Stimulated activated CD4-positive, alpha-beta T cell treated with anti-CD3 and anti-CD28 coated beads, Interleukin-2, amount 100 ng/mL, for 24 hours (primary cell): ENCODE measurements at regions not wholly inside any gene's neighbourhood (a gene's known extent, or its start where the extent isn't known, plus 50 kb on each side); places are given as distances from the start of the nearest gene placed in this dataset.

ENCODE experiments used
- DNase-seq, 2 donors: peaks; one replicate each; pipeline ENCODE4 v3.0.0-alpha.2; 2020

GRCh38 chr18:47593744-47594472 lies 336.6 kb downstream of the SMAD2 start:
- DNase-seq, result no peak

DNA sequence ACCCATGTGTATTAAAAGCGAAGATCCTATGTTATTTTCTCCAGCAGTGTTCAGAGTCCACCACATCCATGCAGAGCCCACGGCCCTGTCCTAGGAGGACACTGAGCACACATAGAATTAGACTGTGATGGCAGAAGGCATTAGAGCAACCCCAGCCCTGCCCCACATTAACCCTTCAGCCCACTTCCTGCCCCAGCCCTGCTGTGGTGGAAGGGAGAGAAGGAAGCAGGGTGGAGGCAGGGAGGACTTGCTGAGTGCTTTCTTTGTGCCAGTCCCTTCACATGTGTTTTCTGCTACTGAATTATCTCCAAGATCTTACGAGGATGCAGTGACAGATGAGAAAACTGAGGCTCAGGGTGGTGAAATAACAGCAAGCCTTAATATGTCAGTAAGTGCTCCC lies 339.0 kb downstream of the SMAD2 start:
- DNase-seq, result no peak

DNA sequence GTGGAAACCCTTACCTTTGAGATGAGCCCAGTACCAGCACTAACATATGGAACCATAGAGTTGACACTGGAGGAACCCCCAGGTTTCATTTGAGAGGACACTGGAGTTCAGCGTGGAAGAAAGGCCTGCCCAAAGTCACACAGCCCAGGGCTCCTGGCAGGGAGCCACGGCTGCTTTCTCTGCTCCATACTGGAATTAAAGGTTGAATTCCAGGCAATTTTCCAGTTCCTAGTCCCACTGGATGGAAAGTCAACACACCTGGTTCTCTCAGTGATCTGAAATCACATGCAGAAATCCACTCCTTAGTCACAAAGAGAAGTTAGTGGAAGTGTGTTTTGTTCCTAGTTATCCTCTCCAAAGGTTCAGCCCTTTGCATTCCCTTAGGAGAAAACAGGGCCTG lies 336.1 kb upstream of the SKOR2 start:
- DNase-seq, result no peak

DNA sequence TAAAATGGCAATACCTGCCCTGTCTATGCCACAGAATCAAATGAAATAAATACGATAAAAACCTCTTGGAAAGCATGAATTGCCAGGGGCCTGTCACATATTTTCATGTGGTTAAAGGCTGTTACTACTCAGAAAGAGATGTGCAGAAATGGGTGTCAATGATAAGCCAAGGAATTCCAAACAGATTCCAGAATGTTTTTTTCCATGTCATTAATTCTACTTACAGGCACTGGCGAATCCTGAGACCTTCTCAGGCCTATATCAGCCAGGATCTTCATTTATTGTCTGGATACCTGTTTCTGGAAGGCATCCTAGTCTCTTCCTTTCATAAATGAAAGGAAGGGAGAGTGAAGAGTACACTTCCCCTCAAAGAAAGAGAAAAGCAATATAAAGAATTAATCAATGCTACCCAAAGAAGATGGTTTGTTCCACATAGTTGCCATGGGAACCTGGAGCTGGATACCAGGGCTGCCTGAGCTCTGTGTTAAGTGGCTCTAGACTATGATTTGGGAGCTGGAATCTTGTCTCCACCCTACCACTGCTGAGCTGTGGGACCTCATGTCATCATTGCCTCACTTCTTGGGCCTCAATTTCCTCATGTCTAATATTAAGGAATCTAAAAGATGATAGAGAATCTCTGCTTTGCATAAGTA lies 335.1 kb upstream of the SKOR2 start:
- no peak for DNase-seq

DNA sequence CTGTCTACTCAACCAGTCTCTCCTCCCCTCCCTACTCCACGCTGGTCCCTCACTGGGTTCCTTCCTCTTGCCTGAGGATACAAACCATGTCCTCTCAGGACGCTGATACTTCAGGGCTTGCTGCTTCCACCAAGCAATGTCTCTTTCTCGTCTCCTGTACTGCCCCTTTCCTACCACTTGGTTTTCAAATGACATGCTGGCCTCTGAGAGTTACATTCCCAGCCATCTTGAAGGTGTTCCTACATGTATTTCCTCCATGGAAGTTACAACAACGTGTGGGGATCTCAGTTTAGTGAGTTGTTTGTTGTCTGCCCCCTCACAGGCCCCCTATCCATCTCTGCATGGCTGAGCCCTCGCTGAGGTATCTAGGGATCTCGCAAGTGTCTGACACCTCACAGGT lies 334.5 kb upstream of the SKOR2 start:
- DNase-seq, result no peak

DNA sequence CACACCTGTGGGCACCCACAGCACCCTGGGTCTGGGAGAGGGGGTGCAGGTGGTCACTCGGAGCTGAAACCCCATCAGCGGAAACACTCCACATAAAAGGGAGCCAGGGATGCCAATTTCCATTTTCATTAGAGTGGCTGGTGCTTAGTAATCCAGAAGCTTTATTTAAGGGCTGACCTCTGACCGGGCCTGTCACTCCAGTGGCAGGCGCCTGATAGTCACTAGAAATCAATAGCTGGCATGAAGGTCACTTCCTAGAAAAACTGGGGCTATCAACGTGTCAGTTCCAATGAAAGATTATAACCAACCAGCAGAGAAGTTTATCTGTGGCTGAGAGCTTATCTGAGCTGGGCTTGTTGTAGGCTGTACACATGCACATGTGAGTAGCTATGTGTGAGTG lies 333.7 kb upstream of the SKOR2 start:
- DNase-seq, result no peak

GRCh38 chr18:47582093-47582492 lies 330.6 kb upstream of the SKOR2 start:
- no peak for DNase-seq

- no peak for DNase-seq
Observed at GRCh38 chr18:47577520-47577919, 326.1 kb upstream of the SKOR2 start.

- no peak for DNase-seq
Observed at GRCh38 chr18:47574966-47575365, 323.5 kb upstream of the SKOR2 start.

- DNase-seq, result no peak
Observed at GRCh38 chr18:47571957-47572356, 320.5 kb upstream of the SKOR2 start.

- no peak for DNase-seq
Observed at GRCh38 chr18:47566809-47567208, 315.3 kb upstream of the SKOR2 start.

GRCh38 chr18:47560723-47561715 lies 309.6 kb upstream of the SKOR2 start:
- no peak for DNase-seq

- no peak for DNase-seq
Observed at GRCh38 chr18:47558110-47558750, 306.8 kb upstream of the SKOR2 start.

GRCh38 chr18:47557160-47557559 lies 305.7 kb upstream of the SKOR2 start:
- DNase-seq, result no peak

GRCh38 chr18:47552783-47553182 lies 301.3 kb upstream of the SKOR2 start:
- no peak for DNase-seq

- no peak for DNase-seq
Observed at GRCh38 chr18:47550611-47551010, 299.2 kb upstream of the SKOR2 start.

- DNase-seq, result no peak
Observed at GRCh38 chr18:47549021-47549540, 297.6 kb upstream of the SKOR2 start.

DNA sequence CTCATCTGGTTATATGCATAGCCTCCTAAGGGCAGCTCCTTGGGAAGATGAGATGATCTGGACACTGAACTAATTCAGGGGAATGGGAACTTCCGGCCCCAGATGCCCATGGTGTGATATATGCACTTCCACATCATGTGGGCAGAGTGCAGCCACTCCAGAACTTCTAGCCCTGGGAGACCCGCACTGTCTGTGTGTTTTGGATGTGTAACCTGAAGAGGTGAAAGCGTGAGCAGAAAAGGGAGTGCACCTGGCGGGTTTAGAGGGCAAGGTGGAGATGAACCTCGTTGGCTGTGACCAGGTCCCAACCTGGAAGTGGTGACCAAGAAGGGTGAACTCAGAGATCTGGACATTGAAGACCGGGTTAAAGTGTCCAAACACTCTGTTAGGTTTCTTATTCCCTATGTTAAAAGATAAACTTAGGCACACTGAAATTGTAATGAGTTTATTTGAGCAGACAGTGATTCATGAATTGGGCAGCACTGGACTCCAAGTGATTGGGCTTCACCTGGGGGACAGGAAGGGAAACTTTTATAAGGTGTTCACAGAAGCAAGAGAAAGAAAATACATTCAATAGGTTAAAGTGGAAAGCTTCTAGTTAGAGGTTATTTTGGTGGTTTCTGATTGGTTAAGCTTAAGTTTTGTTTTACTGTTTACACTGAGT lies 296.2 kb upstream of the SKOR2 start:
- DNase-seq, result no peak

GRCh38 chr18:47545613-47546012 lies 294.2 kb upstream of the SKOR2 start:
- DNase-seq, result no peak

GRCh38 chr18:47543080-47543479 lies 291.6 kb upstream of the SKOR2 start:
- DNase-seq, result no peak

GRCh38 chr18:47542551-47542950 lies 291.1 kb upstream of the SKOR2 start:
- DNase-seq, result no peak

DNA sequence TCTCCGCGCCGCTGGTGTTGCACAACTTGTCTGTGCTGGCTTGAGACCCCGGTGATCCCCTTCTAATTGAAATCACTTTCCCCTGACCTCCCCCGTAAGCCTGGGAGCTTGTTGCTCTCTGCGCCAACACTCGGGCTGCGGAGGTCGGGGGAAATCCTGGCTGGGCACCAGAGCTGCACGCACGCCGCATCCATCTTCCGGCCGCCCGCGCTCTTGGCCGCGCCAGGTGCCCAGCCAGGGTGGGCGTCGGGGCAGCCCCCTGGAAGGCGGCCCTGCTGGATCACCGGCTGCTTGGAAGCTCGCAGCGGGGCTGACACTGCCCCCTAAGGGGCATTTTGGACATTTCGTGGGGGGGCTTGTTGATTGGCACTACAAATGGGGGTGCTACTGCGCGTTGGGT lies 280.3 kb upstream of the SKOR2 start:
- no peak for DNase-seq
